Colonic mucosa (tissue), 4 donors: ENCODE measurements at regions not wholly inside any gene's neighbourhood (a gene's known extent, or its start where the extent isn't known, plus 50 kb on each side); places are given as distances from the start of the nearest gene placed in this dataset.

Experiments used
- DNase-seq: peaks from one replicate; pipeline ENCODE4 v3.0.0-alpha.2; 2020
- H3K27ac ChIP-seq: fragments of 200-600 bp; one replicate; pipeline ENCODE4 v1.8.0; 2021
- H3K27me3 ChIP-seq: fragments of 200-600 bp; one replicate; pipeline ENCODE4 v1.8.0; 2021
- H3K36me3 ChIP-seq: fragments of 200-600 bp; one replicate; pipeline ENCODE4 v1.8.0; 2021
- H3K4me1 ChIP-seq: fragments of 200-600 bp; one replicate; pipeline ENCODE4 v1.8.0; 2021; ENCODE audit warnings: mild to moderate bottlenecking
- H3K4me3 ChIP-seq: fragments of 200-600 bp; one replicate; pipeline ENCODE4 v1.8.0; 2021
- H3K9ac ChIP-seq, 2 donors: one replicate each; pipeline ENCODE4 v1.7.0; 2013; ENCODE audit warnings: control low read depth in 2 of 2, low read depth in 2 of 2, low read length in 2 of 2
- H3K9me3 ChIP-seq: fragments of 200-600 bp; one replicate; pipeline ENCODE4 v1.8.0; 2021
- CTCF ChIP-seq: fragments of 200-600 bp; IDR thresholded peaks from one replicate; pipeline ENCODE4 v1.8.0; 2022; ENCODE audit warnings: antibody characterized with exemption, mild to moderate bottlenecking
- intact Hi-C: fragments of 100-400 bp; cut with DNase I; formaldehyde crosslinking; loops from one replicate; pipeline ENCODE4 v1.14.1; 2022
- donor health status: healthy.
- donor health status: DM: no; HTN: no; CAD: no.
- donor health status: DM: no; HTN: no; CAD: no.

DNA sequence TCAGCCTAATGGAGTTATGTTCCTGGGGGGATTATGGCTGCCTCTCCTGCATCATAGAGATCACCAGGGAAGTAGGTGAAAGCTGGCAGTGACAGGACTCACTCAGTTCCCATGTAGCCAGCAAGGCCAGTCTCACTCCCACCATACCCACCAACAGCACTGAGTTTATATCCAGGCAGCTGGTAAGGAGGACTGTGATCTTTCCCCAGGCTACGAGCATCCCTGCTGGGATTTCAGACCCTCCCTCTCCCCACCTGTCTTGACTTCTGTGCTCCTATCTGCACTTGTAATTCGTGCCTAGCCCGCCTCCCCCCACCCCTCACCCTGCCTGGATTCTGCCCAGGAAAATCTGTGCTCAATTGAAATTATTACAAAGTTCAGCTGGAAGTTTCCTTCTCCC, 499.1 kb upstream of the NUDT12 start:
- Histone ChIP-seq H3K9ac (no peak overlapping the region), H3K4me3 (no peak overlapping the region), H3K27me3 (no peaks in the 10 kb centered on the region), H3K36me3 (no peaks in the 10 kb centered on the region), H3K9me3 (no peaks in the 10 kb centered on the region), H3K4me1 (no peaks in the 10 kb centered on the region), H3K27ac (no peak overlapping the region)
- intact Hi-C loops: no loop called here
- no peak for TF ChIP-seq CTCF
- DNase-seq: no peak

GRCh38 chr5:104053353-104053649, 490.7 kb upstream of the NUDT12 start:
- TF ChIP-seq CTCF: no peak
- Histone ChIP-seq H3K9ac (no peak overlapping the region), H3K36me3 (no peaks in the 10 kb centered on the region), H3K4me1 (no peaks in the 10 kb centered on the region), H3K9me3 (no peaks in the 10 kb centered on the region), H3K27ac (no peak overlapping the region), H3K27me3 (no peaks in the 10 kb centered on the region), H3K4me3 (no peak overlapping the region)
- no peak for DNase-seq
- intact Hi-C loops: no loop called here

GRCh38 chr5:104052558-104053352, 490.2 kb upstream of the NUDT12 start:
- H3K27ac ChIP-seq: no peak overlapping the region
- no peaks in the 10 kb centered on the region for H3K27me3 ChIP-seq
- H3K9ac ChIP-seq: no peak overlapping the region
- DNase-seq: no peak
- no peaks in the 10 kb centered on the region for H3K4me1 ChIP-seq
- no peak for TF ChIP-seq CTCF
- no peak overlapping the region for H3K4me3 ChIP-seq
- no peaks in the 10 kb centered on the region for H3K36me3 ChIP-seq
- no peaks in the 10 kb centered on the region for H3K9me3 ChIP-seq
- intact Hi-C loops: no loop called here

DNA sequence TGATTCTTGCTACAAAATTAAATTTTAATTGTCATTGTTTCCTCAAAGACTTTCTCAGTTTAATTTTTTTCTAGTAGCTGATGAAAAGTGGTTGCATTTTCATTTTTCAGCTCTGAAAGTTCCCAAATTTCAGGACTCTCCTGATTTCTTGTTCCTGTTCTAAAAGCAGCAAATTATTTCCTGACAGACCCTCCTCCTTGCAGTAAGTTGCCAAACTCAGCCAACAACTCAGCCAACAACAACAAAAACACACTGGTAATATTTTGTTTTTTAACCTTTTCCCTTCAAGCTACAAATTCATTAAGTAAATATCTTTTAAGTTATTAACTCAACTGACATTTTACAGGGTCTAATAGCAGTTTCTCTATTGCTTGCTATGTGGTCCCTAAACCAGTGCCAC, 487.8 kb upstream of the NUDT12 start:
- no peak overlapping the region for H3K9ac ChIP-seq
- H3K36me3 ChIP-seq: no peaks in the 10 kb centered on the region
- H3K4me3 ChIP-seq: no peak overlapping the region
- no peaks in the 10 kb centered on the region for H3K9me3 ChIP-seq
- intact Hi-C loops: no loop called here
- no peak for TF ChIP-seq CTCF
- H3K27ac ChIP-seq: no peak overlapping the region
- no peaks in the 10 kb centered on the region for H3K4me1 ChIP-seq
- no peak for DNase-seq
- no peaks in the 10 kb centered on the region for H3K27me3 ChIP-seq

GRCh38 chr5:104049752-104050151, 487.2 kb upstream of the NUDT12 start:
- H3K4me1 ChIP-seq: no peaks in the 10 kb centered on the region
- DNase-seq: no peak
- intact Hi-C loops: no loop called here
- H3K9ac ChIP-seq: no peak overlapping the region
- H3K27ac ChIP-seq: no peak overlapping the region
- no peak for TF ChIP-seq CTCF
- H3K36me3 ChIP-seq: no peaks in the 10 kb centered on the region
- no peak overlapping the region for H3K4me3 ChIP-seq
- H3K9me3 ChIP-seq: no peaks in the 10 kb centered on the region
- H3K27me3 ChIP-seq: no peaks in the 10 kb centered on the region
